ENCODE measurements at regions not wholly inside any gene's neighbourhood (a gene's known extent, or its start where the extent isn't known, plus 50 kb on each side); places are given as distances from the start of the nearest gene placed in this dataset.

DNA sequence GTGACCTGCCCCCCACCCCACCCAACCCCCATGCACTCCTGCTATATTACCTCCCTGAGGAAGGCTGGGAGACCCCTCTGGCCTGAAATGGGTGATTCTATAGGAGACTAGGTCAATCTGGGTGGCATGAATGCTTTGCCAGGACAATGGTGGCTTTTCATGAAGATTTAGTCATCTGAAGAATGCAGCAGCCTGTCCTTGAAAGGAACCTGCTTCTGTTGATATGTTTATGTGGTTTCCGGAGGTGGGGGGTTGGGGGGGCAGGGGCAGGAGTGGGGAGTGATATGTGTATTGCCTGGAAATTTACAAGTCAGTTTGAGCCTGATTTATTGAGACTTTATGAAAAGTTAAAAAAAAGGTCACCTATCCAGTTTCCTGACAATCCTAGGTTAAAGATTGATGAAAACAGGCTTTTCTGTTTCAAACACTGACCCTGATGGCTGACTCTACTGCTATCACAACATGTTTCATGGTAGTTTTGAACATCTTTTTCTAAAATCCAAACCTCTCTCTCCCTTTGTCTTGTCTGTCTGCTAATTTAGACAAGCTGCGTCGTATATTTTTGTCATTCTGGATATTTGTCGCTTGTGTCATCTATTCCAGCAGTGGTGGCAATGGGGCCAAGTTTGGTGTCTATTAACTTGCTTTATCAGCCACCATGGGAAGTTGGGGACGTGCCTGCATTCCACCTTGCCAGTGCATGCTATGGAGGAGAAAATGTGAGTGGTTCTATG, 153.7 kb upstream of the EGFLAM start:
- H3K9me3 Mint-ChIP-seq = peaks cover 1% of the 10 kb centered on the region
- H3K36me3 Mint-ChIP-seq = no peaks in the 10 kb centered on the region
- no peaks in the 10 kb centered on the region for H3K4me1 Mint-ChIP-seq
- ATAC-seq (ENCODE audit: low read depth) (no peak), DNase-seq (no peak)
- H3K27ac Mint-ChIP-seq = no peak overlapping the region
- no peak overlapping the region for H3K4me3 Mint-ChIP-seq
- H3K27me3 Mint-ChIP-seq = peaks cover 6% of the 10 kb centered on the region
- POLR2A ChIA-PET = no interaction called here

DNA sequence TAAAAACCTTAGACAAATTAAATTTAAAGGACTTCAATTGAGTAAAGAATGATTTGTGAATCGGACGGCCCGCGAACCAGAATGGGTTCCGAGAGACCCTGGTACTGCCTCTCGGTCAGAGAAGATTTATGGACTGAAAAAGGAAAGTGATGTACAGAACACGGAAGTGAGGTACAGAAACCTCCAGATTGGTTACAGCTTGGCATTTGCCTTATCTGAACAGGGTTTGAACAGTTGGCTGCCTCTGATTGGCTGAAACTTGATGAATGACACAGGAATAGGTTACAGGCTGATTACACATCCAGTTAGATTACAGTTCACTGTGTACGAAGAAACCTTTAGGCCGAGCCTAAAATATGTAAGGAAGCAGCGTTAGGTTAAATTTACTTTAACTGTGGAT, 156.5 kb upstream of the EGFLAM start:
- Mint-ChIP-seq H3K9me3 (peaks cover 1% of the 10 kb centered on the region), H3K4me3 (no peak overlapping the region), H3K27me3 (peaks cover 6% of the 10 kb centered on the region), H3K4me1 (no peaks in the 10 kb centered on the region), H3K27ac (no peak overlapping the region), H3K36me3 (no peaks in the 10 kb centered on the region)
- DNase-seq (no peak), ATAC-seq (ENCODE audit: low read depth) (no peak)
- POLR2A ChIA-PET = no interaction called here

DNA sequence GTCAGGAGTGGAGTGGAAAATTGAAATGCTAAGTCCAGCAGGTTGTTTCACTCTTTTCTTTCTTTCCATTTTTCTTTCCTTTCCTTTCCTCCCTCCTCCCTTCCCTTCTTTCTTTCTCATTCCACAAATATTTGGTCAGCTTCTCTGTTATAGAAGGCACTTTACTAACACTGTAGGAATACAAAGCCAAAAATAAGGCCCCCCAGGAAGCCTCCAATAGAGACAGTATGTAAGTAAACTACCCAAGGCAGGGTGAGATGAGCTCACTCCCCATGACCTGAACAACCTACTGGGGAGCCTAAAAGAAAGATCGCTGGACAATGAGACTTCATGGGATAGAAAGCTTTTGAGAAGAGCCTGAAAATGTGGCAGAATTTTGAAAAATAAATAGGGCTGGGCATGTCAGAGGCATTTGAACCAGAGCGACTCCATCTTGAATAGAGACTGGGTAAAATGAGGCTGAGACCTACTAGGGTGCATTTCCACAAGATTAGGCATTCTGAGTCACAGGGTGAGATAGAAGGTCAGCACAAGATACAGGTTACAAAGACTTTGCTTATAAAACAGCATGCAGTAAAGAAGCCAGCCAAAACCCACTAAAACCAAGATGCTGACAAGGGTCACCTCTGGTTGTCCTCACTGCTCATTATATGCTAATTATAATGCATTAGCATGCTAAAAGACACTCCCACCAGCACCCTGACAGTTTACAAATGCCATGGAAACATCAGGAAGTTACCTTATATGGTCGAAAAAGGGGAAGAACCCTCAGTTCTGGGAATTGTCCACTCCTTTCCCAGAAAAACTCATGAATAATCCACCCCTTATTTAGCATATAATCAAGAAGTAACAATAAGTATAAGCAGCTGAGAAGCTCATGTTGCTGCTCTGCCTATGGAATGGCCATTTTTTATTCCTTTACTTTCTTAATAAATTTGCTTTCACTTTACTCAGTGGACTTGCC, 158.9 kb upstream of the EGFLAM start:
- no peaks in the 10 kb centered on the region for H3K4me1 Mint-ChIP-seq
- peaks cover 1% of the 10 kb centered on the region for H3K9me3 Mint-ChIP-seq
- no peak for ATAC-seq (ENCODE audit: low read depth)
- no peak overlapping the region for H3K4me3 Mint-ChIP-seq
- H3K27me3 Mint-ChIP-seq = peaks cover 6% of the 10 kb centered on the region
- no peak overlapping the region for H3K27ac Mint-ChIP-seq
- POLR2A ChIA-PET = no interaction called here
- no peak for DNase-seq
- H3K36me3 Mint-ChIP-seq = no peaks in the 10 kb centered on the region

DNA sequence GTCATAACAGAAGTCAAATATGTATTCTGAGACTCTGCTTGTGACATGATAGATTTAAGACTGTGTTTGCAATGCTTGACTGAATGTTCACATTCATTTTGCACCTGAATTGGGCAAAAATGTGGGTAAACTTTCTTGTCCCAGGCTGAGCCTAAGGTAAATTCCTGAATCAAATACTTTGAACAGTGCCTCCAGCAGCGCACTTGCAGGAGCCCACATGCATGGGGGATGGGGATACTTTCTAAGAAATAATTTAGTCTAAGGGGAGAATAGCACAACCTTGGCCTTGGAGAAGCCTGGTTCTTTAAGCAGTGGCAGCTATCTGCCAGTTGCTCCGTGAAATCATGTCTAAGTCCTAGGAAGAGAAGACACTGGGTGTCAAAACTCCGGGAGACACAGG, 163.5 kb upstream of the EGFLAM start:
- Mint-ChIP-seq H3K27ac (no peak overlapping the region), H3K27me3 (no peaks in the 10 kb centered on the region), H3K9me3 (no peaks in the 10 kb centered on the region), H3K4me1 (no peaks in the 10 kb centered on the region), H3K36me3 (no peaks in the 10 kb centered on the region), H3K4me3 (no peak overlapping the region)
- no peak for DNase-seq
- POLR2A ChIA-PET = no interaction called here
- ATAC-seq (ENCODE audit: low read depth) = no peak

DNA sequence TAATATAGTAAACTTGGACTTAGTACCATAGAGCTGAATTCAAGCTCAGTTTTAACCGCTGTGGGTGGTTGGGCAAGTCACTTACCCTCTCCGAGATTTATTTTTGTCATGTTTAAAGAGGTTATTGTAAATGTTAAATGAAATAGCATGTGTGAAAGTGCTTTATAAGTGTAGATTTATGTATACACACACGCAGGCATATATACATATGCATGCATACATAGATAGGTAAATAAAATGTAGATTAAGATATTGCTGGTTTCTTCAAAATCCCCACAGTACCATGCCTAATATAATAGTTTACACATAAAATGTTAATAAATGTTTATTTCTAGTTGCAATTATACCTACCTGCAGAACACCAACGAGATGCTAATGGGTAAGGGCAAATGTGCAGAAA, 164.5 kb upstream of the EGFLAM start:
- no peaks in the 10 kb centered on the region for H3K36me3 Mint-ChIP-seq
- DNase-seq (no peak), ATAC-seq (ENCODE audit: low read depth) (no peak)
- no peak overlapping the region for H3K4me3 Mint-ChIP-seq
- no peak overlapping the region for H3K27ac Mint-ChIP-seq
- H3K4me1 Mint-ChIP-seq = no peaks in the 10 kb centered on the region
- POLR2A ChIA-PET = no interaction called here
- no peaks in the 10 kb centered on the region for H3K27me3 Mint-ChIP-seq
- no peaks in the 10 kb centered on the region for H3K9me3 Mint-ChIP-seq

DNA sequence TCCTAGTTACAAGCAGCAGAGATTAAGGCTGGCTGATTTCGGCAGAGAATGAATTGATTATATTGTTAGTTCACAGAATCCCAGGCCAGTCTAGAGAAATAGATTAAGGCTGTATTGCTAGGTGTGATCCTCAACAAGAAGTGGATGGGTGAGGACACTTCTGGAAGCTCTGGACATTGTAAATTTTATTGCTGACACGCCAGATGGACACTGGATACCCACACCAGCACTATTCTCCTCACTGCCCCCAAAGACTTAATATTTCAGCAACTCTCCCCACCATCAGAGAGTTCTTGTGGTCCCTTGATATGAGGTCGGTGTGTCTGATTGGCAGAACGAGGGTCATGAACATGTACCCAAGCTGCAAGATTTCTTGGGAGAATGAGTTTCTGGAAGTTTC, 171.6 kb upstream of the EGFLAM start:
- H3K4me1 Mint-ChIP-seq = no peaks in the 10 kb centered on the region
- no peak overlapping the region for H3K27ac Mint-ChIP-seq
- POLR2A ChIA-PET = no interaction called here
- DNase-seq = no peak
- no peak for ATAC-seq (ENCODE audit: low read depth)
- H3K36me3 Mint-ChIP-seq = no peaks in the 10 kb centered on the region
- no peaks in the 10 kb centered on the region for H3K27me3 Mint-ChIP-seq
- H3K9me3 Mint-ChIP-seq = no peaks in the 10 kb centered on the region
- no peak overlapping the region for H3K4me3 Mint-ChIP-seq

DNA sequence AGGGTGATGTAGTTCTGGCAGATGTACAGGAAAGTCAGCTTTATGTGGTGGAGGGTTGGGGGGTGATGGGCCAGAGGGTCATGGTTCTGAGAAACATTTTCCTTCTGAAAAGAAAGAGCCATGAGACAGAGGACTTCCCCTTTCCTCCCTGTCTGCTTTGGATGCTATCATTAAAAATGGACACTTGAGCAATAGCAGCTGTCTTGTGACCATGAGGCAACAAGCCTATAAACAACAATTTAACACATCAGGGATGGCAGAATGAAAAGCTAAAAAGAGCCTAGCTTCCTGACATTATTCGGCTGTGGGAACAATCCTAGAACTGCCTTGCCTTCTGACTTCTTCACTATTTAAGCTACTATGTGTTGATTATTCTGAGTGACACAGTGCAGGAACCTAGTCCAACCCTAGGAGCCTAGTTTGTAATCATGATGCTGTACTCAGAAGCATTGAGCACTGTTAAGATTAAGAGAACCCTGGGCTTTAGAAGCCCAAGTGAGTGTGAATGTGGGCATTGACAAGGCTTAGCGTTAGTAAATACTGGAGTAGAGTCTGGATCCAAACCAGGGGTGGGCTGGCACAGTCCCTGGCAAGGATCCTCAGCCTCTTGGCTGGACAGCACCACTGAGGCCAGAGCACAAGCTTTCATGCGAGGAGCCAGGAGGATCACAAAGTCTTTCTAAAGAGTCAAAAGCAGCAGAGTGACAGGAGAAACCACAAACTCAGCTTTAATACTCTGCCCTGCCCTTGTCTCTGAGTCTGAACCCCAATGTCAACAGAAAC, 178.5 kb upstream of the EGFLAM start:
- Mint-ChIP-seq H3K4me1 (no peaks in the 10 kb centered on the region), H3K4me3 (no peak overlapping the region), H3K27me3 (no peaks in the 10 kb centered on the region), H3K9me3 (no peaks in the 10 kb centered on the region), H3K36me3 (no peaks in the 10 kb centered on the region), H3K27ac (no peak overlapping the region)
- ATAC-seq (ENCODE audit: low read depth) = no peak
- no peak for DNase-seq
- POLR2A ChIA-PET = no interaction called here

DNA sequence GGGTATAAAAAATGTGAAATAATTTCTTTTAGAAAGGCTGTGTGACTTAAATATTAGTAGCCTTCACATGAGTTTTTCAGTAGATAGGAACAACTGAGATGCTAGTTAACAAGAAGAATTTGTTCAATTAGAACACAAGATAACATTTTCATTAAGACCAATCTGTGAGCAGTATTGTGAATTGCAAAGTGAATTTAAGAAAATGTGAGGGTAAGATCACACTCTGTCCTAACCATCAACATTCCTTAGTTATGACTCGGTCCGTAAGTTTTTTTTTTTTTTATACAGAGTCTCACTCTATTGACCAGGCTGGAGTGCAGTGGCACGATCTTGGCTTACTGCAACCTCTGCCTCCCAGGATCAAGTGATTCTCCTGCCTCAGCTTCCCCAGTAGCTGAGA, 180.2 kb upstream of the EGFLAM start:
- Mint-ChIP-seq H3K36me3 (no peaks in the 10 kb centered on the region), H3K27ac (no peak overlapping the region), H3K27me3 (no peaks in the 10 kb centered on the region), H3K4me1 (no peaks in the 10 kb centered on the region), H3K9me3 (no peaks in the 10 kb centered on the region), H3K4me3 (no peak overlapping the region)
- ATAC-seq (ENCODE audit: low read depth) (no peak), DNase-seq (no peak)
- POLR2A ChIA-PET = no interaction called here

DNA sequence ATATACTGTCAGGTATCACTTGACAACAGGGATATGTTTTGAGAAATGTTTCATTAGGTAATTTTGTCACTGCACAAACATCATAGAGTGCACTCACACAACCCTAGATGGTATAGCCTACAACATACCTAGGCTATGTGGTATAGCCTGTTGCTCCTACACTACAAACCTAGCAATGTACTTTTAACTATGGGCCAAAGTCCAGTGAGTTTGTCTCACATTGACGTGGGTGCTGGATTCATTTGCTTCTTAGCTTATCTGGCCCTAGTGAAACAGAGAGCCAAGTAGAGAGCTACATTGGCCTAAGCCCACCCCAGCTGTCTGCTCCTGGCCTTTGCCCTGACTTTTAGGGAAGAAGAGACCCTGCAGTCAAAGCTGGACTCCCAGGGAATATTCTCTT, 180.7 kb upstream of the EGFLAM start:
- DNase-seq (no peak), ATAC-seq (ENCODE audit: low read depth) (no peak)
- no peak overlapping the region for H3K27ac Mint-ChIP-seq
- POLR2A ChIA-PET = no interaction called here
- no peaks in the 10 kb centered on the region for H3K27me3 Mint-ChIP-seq
- H3K4me3 Mint-ChIP-seq = no peak overlapping the region
- no peaks in the 10 kb centered on the region for H3K9me3 Mint-ChIP-seq
- H3K36me3 Mint-ChIP-seq = no peaks in the 10 kb centered on the region
- H3K4me1 Mint-ChIP-seq = no peaks in the 10 kb centered on the region

DNA sequence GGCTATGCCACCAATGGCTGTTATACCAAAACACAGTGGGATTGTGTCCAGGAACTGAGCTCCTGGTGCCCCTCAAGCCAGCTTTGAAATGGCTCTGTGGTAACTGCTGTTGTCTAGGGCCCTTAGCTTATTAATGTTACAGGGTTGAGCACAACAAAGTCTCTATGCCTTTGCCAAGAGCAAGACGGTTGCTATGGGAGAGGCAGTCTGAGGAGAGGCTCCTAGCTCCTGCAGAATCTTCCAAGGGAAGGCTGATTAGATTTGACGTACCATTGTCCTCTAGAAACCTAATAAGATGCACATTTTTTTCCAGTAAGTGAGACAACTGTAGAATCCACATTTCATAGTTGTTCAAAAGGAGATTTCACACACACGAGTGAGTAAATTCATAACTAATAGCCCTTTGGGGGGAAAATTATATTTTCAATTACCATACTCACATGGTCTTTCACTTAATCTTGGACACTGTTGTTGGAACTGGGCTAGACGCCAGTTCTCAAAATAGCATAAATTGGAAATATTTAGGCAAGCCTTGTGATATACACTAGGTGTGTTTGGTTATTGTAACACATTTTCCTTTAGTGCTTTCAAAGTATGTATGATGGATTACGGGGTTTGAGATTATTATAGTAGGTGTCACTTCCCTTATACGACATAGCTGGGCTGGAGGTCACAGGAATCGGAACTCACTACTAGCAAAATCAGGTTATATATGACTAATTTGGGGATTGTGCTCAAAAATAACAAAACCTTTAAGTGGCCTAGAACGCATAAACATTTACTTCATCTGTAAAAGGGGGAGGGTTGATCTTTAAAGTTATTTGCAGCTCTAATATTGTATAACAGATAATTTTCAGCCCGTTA, 186.3 kb upstream of the EGFLAM start:
- Mint-ChIP-seq H3K4me1 (no peaks in the 10 kb centered on the region), H3K4me3 (no peak overlapping the region)
- POLR2A ChIA-PET = no interaction called here

DNA sequence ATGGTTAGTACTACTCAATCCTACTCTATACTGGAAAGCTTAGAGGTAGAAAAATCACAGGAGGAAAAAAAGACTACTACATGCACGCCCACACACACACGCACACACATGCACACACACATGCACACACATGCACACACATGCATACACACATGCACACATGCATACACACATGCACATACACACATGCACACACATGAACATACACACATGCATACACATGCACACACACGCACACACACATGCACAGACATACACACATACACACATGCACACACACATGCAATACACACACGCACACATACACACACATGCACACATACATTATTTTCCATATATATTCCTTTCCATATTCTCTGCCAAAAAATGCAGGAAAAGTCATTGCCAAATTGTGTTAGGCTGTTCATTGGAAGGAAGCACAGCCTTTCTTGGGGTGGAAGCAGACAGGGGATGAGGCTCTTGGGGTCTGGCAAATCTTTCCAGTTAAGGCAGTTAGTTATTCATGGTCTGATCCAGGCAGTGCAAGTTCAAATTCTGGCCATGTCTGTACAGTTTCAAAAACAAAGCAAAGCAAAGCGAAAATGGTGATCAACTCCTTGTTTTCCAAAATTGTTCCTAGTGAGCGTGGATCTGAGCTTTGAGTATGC, 187.9 kb upstream of the EGFLAM start:
- DNase-seq (no peak), ATAC-seq (ENCODE audit: low read depth) (no peak)
- Mint-ChIP-seq H3K9me3 (peaks cover 3% of the 10 kb centered on the region), H3K27me3 (no peaks in the 10 kb centered on the region), H3K4me1 (no peaks in the 10 kb centered on the region), H3K36me3 (no peaks in the 10 kb centered on the region), H3K27ac (no peak overlapping the region), H3K4me3 (no peak overlapping the region)
- POLR2A ChIA-PET = no interaction called here

More for the DNA sequence above, 186.3 kb upstream of the EGFLAM start:
- no peaks in the 10 kb centered on the region for H3K36me3 Mint-ChIP-seq
- H3K27ac Mint-ChIP-seq = no peak overlapping the region
- ATAC-seq (ENCODE audit: low read depth) (no peak), DNase-seq (no peak)
- H3K27me3 Mint-ChIP-seq = no peaks in the 10 kb centered on the region
- H3K9me3 Mint-ChIP-seq = peaks cover 3% of the 10 kb centered on the region

DNA sequence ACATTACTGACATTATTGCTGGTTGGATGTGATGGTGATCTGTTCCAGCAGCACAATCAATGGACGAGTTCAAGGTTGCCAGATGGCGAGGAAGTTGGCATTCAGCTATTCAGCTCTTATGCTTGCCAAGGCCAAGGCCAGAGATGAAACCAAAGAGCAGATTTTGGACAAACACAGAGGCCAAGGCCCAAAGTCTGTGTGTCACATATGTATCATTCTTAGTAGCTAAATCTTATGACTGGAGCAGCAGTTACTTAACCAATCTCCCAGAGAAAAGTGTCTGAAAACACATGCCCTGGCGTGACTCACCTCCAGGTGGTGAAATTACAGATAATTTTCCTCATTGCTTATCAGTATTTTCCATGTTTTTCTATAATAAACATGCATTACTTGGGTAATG, 189.0 kb upstream of the EGFLAM start:
- Mint-ChIP-seq H3K27ac (no peak overlapping the region), H3K36me3 (no peaks in the 10 kb centered on the region), H3K4me1 (no peaks in the 10 kb centered on the region), H3K27me3 (no peaks in the 10 kb centered on the region), H3K9me3 (peaks cover 3% of the 10 kb centered on the region), H3K4me3 (no peak overlapping the region)
- POLR2A ChIA-PET = no interaction called here
- no peak for DNase-seq
- no peak for ATAC-seq (ENCODE audit: low read depth)

Measured in activated naive CD8-positive, alpha-beta T cell treated with anti-CD3 and anti-CD28 coated beads, Interleukin-2, amount 10 ng/mL, durations not matched to agents 7 days and 5 days (primary cell).